Fibroblast of villous mesenchyme (primary cell): ENCODE measurements at regions not wholly inside any gene's neighbourhood (a gene's known extent, or its start where the extent isn't known, plus 50 kb on each side); places are given as distances from the start of the nearest gene placed in this dataset.
"Not testable (repeated sequence)": the region's sequence is repeated elsewhere in the genome, so short reads cannot be mapped to it uniquely, and the experiment has no call there.

Experiments used
- DNase-seq: peaks from one replicate; pipeline ENCODE4 v3.0.0-alpha.2; 2010; ENCODE audit warnings: low read depth
- H3K4me3 ChIP-seq: 2 replicates; pipeline ENCODE4 v1.5.1; 2011; ENCODE audit warnings: low read depth, mild to moderate bottlenecking, low read length
- CTCF ChIP-seq: IDR thresholded peaks from 2 replicates; pipeline ENCODE4 v1.5.1; 2012; ENCODE audit warnings: low read depth, mild to moderate bottlenecking, low read length; ENCODE audit not compliant: insufficient read depth

GRCh38 chr12:46538976-46539375, 166.4 kb upstream of the SLC38A2 start:
- DNase-seq, result no peak
- no peak for TF ChIP-seq CTCF
- no peak overlapping the region for H3K4me3 ChIP-seq

GRCh38 chr12:46537387-46537955, 164.9 kb upstream of the SLC38A2 start:
- no peak for DNase-seq
- no peak for TF ChIP-seq CTCF
- no peak overlapping the region for H3K4me3 ChIP-seq

GRCh38 chr12:46536316-46536715, 163.7 kb upstream of the SLC38A2 start:
- H3K4me3 ChIP-seq, DNase-seq: not testable (repeated sequence)

- H3K4me3 ChIP-seq, result no peak overlapping the region
- DNase-seq, result no peak
These were observed 163.3 kb upstream of the SLC38A2 start for GRCh38 chr12:46535907-46536306.

GRCh38 chr12:46535376-46535775, 162.8 kb upstream of the SLC38A2 start:
- DNase-seq, result no peak
- no peak for TF ChIP-seq CTCF
- H3K4me3 ChIP-seq, result no peak overlapping the region

More at GRCh38 chr12:46535907-46536306, 163.3 kb upstream of the SLC38A2 start:
- TF ChIP-seq CTCF, result no peak

GRCh38 chr12:46534327-46534840, 161.8 kb upstream of the SLC38A2 start:
- H3K4me3 ChIP-seq, result no peak overlapping the region
- no peak for DNase-seq
- TF ChIP-seq CTCF, result no peak

- no peak for TF ChIP-seq CTCF
- H3K4me3 ChIP-seq, result no peak overlapping the region
- DNase-seq, result peak; percentile 79
These were observed 161.2 kb upstream of the SLC38A2 start for GRCh38 chr12:46533723-46534122.
